PC-9 (cell line): ENCODE measurements at regions not wholly inside any gene's neighbourhood (a gene's known extent, or its start where the extent isn't known, plus 50 kb on each side); places are given as distances from the start of the nearest gene placed in this dataset.

Experiments used
- EZH2 ChIP-seq: fragments of 200-600 bp; sonication (generic); IDR thresholded peaks from 2 replicates; pipeline ENCODE4 v1.8.0; 2017; ENCODE audit warnings: antibody characterized with exemption, low read depth
- TF ChIP-seq, protein P1 (sequence below): fragments of 200-600 bp; sonication (generic); conservative IDR thresholded peaks from 2 replicates; pipeline ENCODE4 v1.6.1; 2017; ENCODE audit warnings: mixed run types, antibody characterized with exemption, mild to moderate bottlenecking, moderate library complexity

DNA sequence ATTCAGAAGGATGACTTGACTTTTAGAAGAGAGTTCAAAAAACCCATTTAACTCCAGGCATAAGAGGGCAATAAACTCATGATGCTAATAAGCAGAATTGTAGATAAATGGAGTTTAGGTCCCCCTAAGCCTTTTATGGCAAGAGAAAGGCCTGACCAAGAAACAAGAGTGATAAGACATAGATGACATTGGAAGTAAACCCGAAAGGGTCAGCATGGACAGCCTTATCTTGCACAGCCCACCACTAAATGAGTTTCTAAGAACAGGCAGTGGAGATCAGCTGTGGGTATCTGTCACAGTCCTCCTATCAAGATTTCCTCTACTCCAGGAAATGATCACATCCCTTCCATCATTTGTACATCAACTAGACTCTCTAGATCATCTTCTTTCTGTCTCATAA, 457.9 kb upstream of the ADAMTS9 start:
- TF ChIP-seq, protein P1, sequence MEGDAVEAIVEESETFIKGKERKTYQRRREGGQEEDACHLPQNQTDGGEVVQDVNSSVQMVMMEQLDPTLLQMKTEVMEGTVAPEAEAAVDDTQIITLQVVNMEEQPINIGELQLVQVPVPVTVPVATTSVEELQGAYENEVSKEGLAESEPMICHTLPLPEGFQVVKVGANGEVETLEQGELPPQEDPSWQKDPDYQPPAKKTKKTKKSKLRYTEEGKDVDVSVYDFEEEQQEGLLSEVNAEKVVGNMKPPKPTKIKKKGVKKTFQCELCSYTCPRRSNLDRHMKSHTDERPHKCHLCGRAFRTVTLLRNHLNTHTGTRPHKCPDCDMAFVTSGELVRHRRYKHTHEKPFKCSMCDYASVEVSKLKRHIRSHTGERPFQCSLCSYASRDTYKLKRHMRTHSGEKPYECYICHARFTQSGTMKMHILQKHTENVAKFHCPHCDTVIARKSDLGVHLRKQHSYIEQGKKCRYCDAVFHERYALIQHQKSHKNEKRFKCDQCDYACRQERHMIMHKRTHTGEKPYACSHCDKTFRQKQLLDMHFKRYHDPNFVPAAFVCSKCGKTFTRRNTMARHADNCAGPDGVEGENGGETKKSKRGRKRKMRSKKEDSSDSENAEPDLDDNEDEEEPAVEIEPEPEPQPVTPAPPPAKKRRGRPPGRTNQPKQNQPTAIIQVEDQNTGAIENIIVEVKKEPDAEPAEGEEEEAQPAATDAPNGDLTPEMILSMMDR: no peak
- TF ChIP-seq EZH2: no peak
